Mucosa of gallbladder (tissue), 1 donor: ENCODE measurements at regions not wholly inside any gene's neighbourhood (a gene's known extent, or its start where the extent isn't known, plus 50 kb on each side); places are given as distances from the start of the nearest gene placed in this dataset.

Experiments
- DNase-seq: peaks from one replicate; pipeline ENCODE4 v3.0.0-alpha.2; 2020; ENCODE audit warnings: low spot score
- donor health status: DM: no; HTN: no; CAD: no.

- no peak for DNase-seq
These were observed 832.6 kb upstream of the TMPRSS15 start for GRCh38 chr21:19236209-19236608.

GRCh38 chr21:19237608-19238007 is 834.0 kb upstream of the TMPRSS15 start:
- DNase-seq, result no peak

GRCh38 chr21:19239696-19240095 is 836.1 kb upstream of the TMPRSS15 start:
- DNase-seq, result no peak

GRCh38 chr21:19244502-19245187 is 841.1 kb upstream of the TMPRSS15 start:
- no peak for DNase-seq

GRCh38 chr21:19245188-19245580 is 841.6 kb upstream of the TMPRSS15 start:
- no peak for DNase-seq

- DNase-seq, result no peak
These were observed 842.4 kb upstream of the TMPRSS15 start for GRCh38 chr21:19246018-19246417.

GRCh38 chr21:19256934-19257660 is 853.5 kb upstream of the TMPRSS15 start:
- DNase-seq, result no peak

- no peak for DNase-seq
These were observed 858.3 kb upstream of the TMPRSS15 start for GRCh38 chr21:19261731-19262376.

GRCh38 chr21:19266636-19267035 is 863.1 kb upstream of the TMPRSS15 start:
- DNase-seq, result no peak

GRCh38 chr21:19268686-19269085 is 865.1 kb upstream of the TMPRSS15 start:
- no peak for DNase-seq

- DNase-seq, result no peak
These were observed 871.5 kb upstream of the TMPRSS15 start for GRCh38 chr21:19275065-19275464.

- DNase-seq, result no peak
These were observed 873.1 kb upstream of the TMPRSS15 start for GRCh38 chr21:19276665-19277064.

GRCh38 chr21:19286876-19287275 is 883.3 kb upstream of the TMPRSS15 start:
- DNase-seq, result no peak

- DNase-seq, result no peak
These were observed 886.7 kb upstream of the TMPRSS15 start for GRCh38 chr21:19290328-19290727.

- DNase-seq, result no peak
These were observed 916.7 kb upstream of the TMPRSS15 start for GRCh38 chr21:19320291-19320690.

GRCh38 chr21:19321688-19322087 is 918.1 kb upstream of the TMPRSS15 start:
- no peak for DNase-seq

GRCh38 chr21:19322360-19322759 is 918.8 kb upstream of the TMPRSS15 start:
- DNase-seq, result no peak

- no peak for DNase-seq
These were observed 923.1 kb upstream of the TMPRSS15 start for GRCh38 chr21:19326531-19327319.

GRCh38 chr21:19328954-19329353 is 925.4 kb upstream of the TMPRSS15 start:
- DNase-seq, result no peak

GRCh38 chr21:19340303-19340702 is 936.7 kb upstream of the TMPRSS15 start:
- no peak for DNase-seq

GRCh38 chr21:19340954-19341353 is 937.4 kb upstream of the TMPRSS15 start:
- no peak for DNase-seq

- no peak for DNase-seq
These were observed 940.1 kb upstream of the TMPRSS15 start for GRCh38 chr21:19343711-19344110.
